ENCODE measurements at regions not wholly inside any gene's neighbourhood (a gene's known extent, or its start where the extent isn't known, plus 50 kb on each side); places are given as distances from the start of the nearest gene placed in this dataset.

DNA sequence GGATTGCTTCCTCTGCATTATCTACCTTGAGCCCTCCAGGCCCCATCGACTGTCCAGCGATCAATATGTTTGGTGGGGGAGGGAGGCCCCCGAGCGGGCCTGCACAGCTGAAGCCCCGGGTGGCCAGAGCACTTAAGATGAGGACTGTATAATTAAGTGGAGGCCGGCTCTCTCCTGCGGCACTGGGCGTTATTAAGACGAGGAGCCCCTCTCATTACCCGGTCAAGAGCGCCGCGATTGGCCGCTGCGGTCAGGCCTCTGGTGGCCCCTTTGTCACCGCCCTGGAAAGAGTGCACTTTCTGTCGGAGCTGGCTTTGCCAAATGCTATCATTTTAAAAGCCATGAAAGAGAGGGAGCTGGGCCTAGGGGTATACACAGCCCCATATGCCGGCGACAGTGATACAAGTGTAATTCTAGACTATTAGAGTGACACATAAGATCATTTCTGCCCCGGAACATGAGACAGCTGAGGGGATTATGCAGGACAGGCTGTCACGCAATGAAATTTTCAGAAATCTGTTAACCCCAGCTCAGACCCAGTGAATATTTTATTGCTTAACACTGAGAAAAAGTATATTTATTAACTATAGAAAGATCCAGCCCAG is 106.3 kb upstream of the IRX1 start:
- Mint-ChIP-seq H3K36me3 (no peaks in the 10 kb centered on the region), H3K4me3 (no peak overlapping the region), H3K4me1 (ENCODE audit: unreplicated experiment) (peaks cover 5% of the 10 kb centered on the region), H3K27me3 (peaks cover 25% of the 10 kb centered on the region), H3K27ac (no peak overlapping the region), H3K9me3 (no peaks in the 10 kb centered on the region)
- DNase-seq (ENCODE audit: extremely low spot score, unreplicated experiment) = no peak
- TF ChIP-seq, protein P1, sequence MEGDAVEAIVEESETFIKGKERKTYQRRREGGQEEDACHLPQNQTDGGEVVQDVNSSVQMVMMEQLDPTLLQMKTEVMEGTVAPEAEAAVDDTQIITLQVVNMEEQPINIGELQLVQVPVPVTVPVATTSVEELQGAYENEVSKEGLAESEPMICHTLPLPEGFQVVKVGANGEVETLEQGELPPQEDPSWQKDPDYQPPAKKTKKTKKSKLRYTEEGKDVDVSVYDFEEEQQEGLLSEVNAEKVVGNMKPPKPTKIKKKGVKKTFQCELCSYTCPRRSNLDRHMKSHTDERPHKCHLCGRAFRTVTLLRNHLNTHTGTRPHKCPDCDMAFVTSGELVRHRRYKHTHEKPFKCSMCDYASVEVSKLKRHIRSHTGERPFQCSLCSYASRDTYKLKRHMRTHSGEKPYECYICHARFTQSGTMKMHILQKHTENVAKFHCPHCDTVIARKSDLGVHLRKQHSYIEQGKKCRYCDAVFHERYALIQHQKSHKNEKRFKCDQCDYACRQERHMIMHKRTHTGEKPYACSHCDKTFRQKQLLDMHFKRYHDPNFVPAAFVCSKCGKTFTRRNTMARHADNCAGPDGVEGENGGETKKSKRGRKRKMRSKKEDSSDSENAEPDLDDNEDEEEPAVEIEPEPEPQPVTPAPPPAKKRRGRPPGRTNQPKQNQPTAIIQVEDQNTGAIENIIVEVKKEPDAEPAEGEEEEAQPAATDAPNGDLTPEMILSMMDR (conservative IDR thresholded peaks at IDR 0.05) = no peak

DNA sequence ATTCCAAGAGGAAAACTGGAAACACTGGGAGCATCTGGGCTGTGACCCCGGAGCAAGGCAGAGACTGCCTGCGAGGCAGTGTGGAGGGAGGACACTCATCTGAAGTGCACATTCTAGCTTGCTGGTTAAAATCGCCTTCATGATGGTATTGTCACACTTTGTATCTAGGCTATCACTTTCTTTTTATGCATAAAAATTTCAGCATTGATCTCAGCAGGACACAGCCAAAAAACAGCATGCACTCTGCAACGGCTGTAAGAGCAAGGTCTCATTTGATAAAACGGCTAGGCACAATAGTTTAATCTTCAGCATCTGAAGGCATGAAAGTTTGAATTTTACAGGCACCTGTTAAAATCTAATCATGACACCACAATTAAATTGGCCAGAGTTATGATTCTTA is 110.8 kb upstream of the IRX1 start:
- Mint-ChIP-seq H3K9me3 (no peaks in the 10 kb centered on the region), H3K27me3 (peaks cover 25% of the 10 kb centered on the region), H3K4me1 (ENCODE audit: unreplicated experiment) (peaks cover 4% of the 10 kb centered on the region), H3K4me3 (no peak overlapping the region), H3K36me3 (no peaks in the 10 kb centered on the region), H3K27ac (no peak overlapping the region)
- DNase-seq (ENCODE audit: extremely low spot score, unreplicated experiment) = no peak
- TF ChIP-seq, protein P1 (conservative IDR thresholded peaks at IDR 0.05) = no peak

DNA sequence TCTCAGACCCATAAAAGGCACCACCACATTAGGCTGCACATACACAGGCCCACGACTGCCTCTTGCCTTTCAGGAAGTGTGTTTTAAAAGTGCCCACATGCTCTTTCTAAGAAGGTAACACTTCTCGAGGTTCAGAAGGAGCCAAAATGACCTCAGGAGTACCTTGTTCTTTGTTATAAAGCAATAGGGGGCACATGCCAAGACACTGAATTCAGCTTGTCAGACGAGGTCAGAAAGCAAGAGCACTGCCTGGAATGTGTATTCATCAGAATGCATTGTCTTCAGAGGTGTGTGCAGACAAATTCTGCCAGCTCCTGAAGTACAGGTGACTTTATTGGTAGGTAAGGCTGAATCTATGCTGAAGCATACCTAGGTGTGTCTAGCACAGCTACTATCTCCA is 114.5 kb upstream of the IRX1 start:
- DNase-seq (ENCODE audit: extremely low spot score, unreplicated experiment) = no peak
- Mint-ChIP-seq H3K4me1 (ENCODE audit: unreplicated experiment) (no peaks in the 10 kb centered on the region), H3K9me3 (no peaks in the 10 kb centered on the region), H3K36me3 (no peaks in the 10 kb centered on the region), H3K27me3 (peaks cover 1% of the 10 kb centered on the region), H3K4me3 (no peak overlapping the region), H3K27ac (no peak overlapping the region)
- TF ChIP-seq, protein P1 (conservative IDR thresholded peaks at IDR 0.05) = no peak

DNA sequence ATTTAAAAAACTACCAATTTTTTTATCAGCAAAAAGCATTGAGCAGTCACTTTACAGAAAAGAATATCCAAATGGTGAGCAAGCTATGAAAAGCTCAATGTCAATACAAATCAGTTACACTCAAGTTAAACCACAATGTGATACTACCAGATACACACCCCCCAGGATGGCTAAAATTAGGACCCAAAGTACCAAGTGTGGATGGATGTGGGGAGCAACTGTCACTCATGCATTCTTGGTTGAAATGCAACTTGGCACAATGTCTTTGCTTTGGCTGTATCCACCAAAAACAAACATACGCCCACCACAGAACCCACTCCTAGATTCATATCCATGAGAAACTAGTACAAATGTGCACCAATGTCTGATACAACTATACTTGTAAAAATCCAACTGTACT is 120.0 kb upstream of the IRX1 start:
- no peak for DNase-seq (ENCODE audit: extremely low spot score, unreplicated experiment)
- Mint-ChIP-seq H3K36me3 (no peaks in the 10 kb centered on the region), H3K27ac (no peak overlapping the region), H3K27me3 (no peaks in the 10 kb centered on the region), H3K9me3 (no peaks in the 10 kb centered on the region), H3K4me1 (ENCODE audit: unreplicated experiment) (no peaks in the 10 kb centered on the region), H3K4me3 (no peak overlapping the region)
- TF ChIP-seq, protein P1 (conservative IDR thresholded peaks at IDR 0.05) = no peak

DNA sequence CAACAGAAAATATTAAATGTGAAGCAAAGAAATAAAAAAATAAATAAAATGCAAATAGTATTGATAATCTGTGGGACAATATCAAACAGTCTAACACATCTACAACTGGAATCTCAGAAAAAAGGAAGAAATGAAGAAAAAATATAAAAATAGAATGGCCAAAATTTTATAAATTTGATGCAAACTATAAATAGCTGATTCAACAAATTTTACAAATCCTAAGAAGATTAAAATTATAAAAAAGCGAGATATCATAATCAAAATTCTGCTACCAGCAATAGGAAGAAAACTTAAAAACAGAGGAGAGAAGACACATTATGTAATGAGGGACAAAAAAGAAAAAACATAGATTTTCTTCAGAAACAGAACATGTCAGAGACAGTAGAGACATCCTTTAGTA is 129.2 kb upstream of the IRX1 start:
- Mint-ChIP-seq H3K4me3 (no peak overlapping the region), H3K9me3 (peaks cover 5% of the 10 kb centered on the region), H3K36me3 (no peaks in the 10 kb centered on the region), H3K4me1 (ENCODE audit: unreplicated experiment) (no peaks in the 10 kb centered on the region), H3K27me3 (peaks cover 2% of the 10 kb centered on the region), H3K27ac (no peak overlapping the region)
- TF ChIP-seq, protein P1 (conservative IDR thresholded peaks at IDR 0.05) = no peak
- no peak for DNase-seq (ENCODE audit: extremely low spot score, unreplicated experiment)

DNA sequence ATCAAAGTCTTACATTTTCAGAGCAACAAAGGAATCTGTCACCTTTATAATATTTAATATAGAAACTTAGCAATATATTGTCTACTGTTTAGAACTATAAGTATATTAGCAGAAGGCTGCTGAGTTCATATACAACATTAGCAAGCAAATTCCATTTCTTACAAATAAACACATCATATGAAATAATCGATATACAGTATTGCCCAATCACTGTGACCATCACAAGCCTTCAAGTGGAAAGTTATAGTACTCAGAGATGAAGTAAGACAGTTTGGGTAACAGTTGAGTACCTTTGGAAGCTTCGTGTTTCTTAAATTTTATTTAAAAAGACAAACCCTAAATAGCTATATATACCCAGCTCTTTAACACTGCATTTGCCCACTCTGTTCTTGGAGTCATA is 135.2 kb upstream of the IRX1 start:
- no peak for DNase-seq (ENCODE audit: extremely low spot score, unreplicated experiment)
- no peaks in the 10 kb centered on the region for H3K4me1 Mint-ChIP-seq (ENCODE audit: unreplicated experiment)
- no peaks in the 10 kb centered on the region for H3K9me3 Mint-ChIP-seq
- no peaks in the 10 kb centered on the region for H3K36me3 Mint-ChIP-seq
- H3K27me3 Mint-ChIP-seq = peaks cover 17% of the 10 kb centered on the region
- TF ChIP-seq, protein P1 (conservative IDR thresholded peaks at IDR 0.05) = no peak
- no peak overlapping the region for H3K4me3 Mint-ChIP-seq
- no peak overlapping the region for H3K27ac Mint-ChIP-seq

All from type B pancreatic cell (in vitro differentiated cells).